ENCODE measurements at regions not wholly inside any gene's neighbourhood (a gene's known extent, or its start where the extent isn't known, plus 50 kb on each side); places are given as distances from the start of the nearest gene placed in this dataset.
"Not testable (repeated sequence)": the region's sequence is repeated elsewhere in the genome, so short reads cannot be mapped to it uniquely, and the experiment has no call there.

GRCh38 chr15:22684786-22685185, 101.7 kb upstream of the NIPA1 start:
- H3K4me3 ChIP-seq; DNase-seq; H3K27me3 ChIP-seq; H3K4me1 ChIP-seq; intact Hi-C loops (cut with DNase I); ATAC-seq; H3K9me3 ChIP-seq; H3K27ac ChIP-seq: not testable (repeated sequence)
- 62 to 77% methylated on average over 2 of the region's 2 CpGs for WGBS, 2 donors
- H3K36me3 ChIP-seq: peaks cover 0 to 38% (median 0%) of the 10 kb centered on the region in 9 donors

GRCh38 chr15:22699881-22700280, 86.6 kb upstream of the NIPA1 start:
- H3K27ac ChIP-seq; H3K4me3 ChIP-seq; ATAC-seq; H3K4me1 ChIP-seq; DNase-seq; intact Hi-C loops (cut with DNase I); H3K9me3 ChIP-seq; H3K36me3 ChIP-seq; H3K27me3 ChIP-seq: not testable (repeated sequence)
- WGBS, 2 donors: 62 to 71% methylated on average over 3 of the region's 3 CpGs

GRCh38 chr15:22710831-22711341, 75.6 kb upstream of the NIPA1 start:
- ATAC-seq; H3K36me3 ChIP-seq; H3K9me3 ChIP-seq; H3K4me3 ChIP-seq; H3K27ac ChIP-seq; intact Hi-C loops (cut with DNase I); DNase-seq; H3K4me1 ChIP-seq: not testable (repeated sequence)
- 92 to 94% methylated on average over 17 of the region's 18 CpGs for WGBS, 2 donors
- peaks cover 0 to 21% (median 8%) of the 10 kb centered on the region in 7 donors for H3K27me3 ChIP-seq

GRCh38 chr15:22713933-22714332, 72.5 kb upstream of the NIPA1 start:
- DNase-seq; H3K36me3 ChIP-seq; H3K4me1 ChIP-seq; H3K9me3 ChIP-seq; intact Hi-C loops (cut with DNase I): not testable (repeated sequence)
- peak overlapping the region in 7 of 10 donors; percentile 32 to 53 (median 47) for H3K4me3 ChIP-seq
- H3K27ac ChIP-seq: peak overlapping the region in 9 of 10 donors; percentile 3 to 80 (median 74)
- WGBS, 2 donors: 0% methylated on average over 1 of the region's 1 CpG
- H3K27me3 ChIP-seq: peaks cover 0 to 37% (median 14%) of the 10 kb centered on the region in 7 donors
- ATAC-seq: peak in 3 of 8 donors; percentile 44 to 60 (median 45)

GRCh38 chr15:22714358-22715132, 71.9 kb upstream of the NIPA1 start:
- peak; percentile 66 to 88 (median 75) for ATAC-seq
- 1% methylated on average over 44 to 64 of the region's 77 CpGs for WGBS, 2 donors
- peak in 1 of 2 donors; percentile 19 for DNase-seq
- H3K9me3 ChIP-seq; H3K36me3 ChIP-seq; H3K4me1 ChIP-seq; intact Hi-C loops (cut with DNase I): not testable (repeated sequence)
- peak overlapping the region in 9 of 10 donors; percentile 32 to 53 (median 44) for H3K4me3 ChIP-seq
- H3K27me3 ChIP-seq: peaks cover 0 to 37% (median 14%) of the 10 kb centered on the region in 7 donors
- H3K27ac ChIP-seq: peak overlapping the region in 9 of 10 donors; percentile 3 to 80 (median 74)

- 15 to 29% methylated on average over 19 to 20 of the region's 32 CpGs for WGBS, 2 donors
- H3K36me3 ChIP-seq; H3K4me1 ChIP-seq; intact Hi-C loops (cut with DNase I); DNase-seq; H3K9me3 ChIP-seq: not testable (repeated sequence)
- peaks cover 0 to 37% (median 14%) of the 10 kb centered on the region in 7 donors for H3K27me3 ChIP-seq
- peak overlapping the region; percentile 14 to 48 (median 34) for H3K4me3 ChIP-seq
- ATAC-seq: peak in 6 of 8 donors; percentile 45 to 67 (median 58)
- peak overlapping the region in 7 of 10 donors; percentile 31 to 61 (median 48) for H3K27ac ChIP-seq
These were observed 71.2 kb upstream of the NIPA1 start for GRCh38 chr15:22715133-22715845.

GRCh38 chr15:22719980-22720379, 66.5 kb upstream of the NIPA1 start:
- H3K9me3 ChIP-seq; ATAC-seq; H3K4me3 ChIP-seq; DNase-seq; H3K36me3 ChIP-seq; intact Hi-C loops (cut with DNase I); H3K27ac ChIP-seq; H3K4me1 ChIP-seq: not testable (repeated sequence)
- peak in 7 of 9 donors; percentile 20 to 44 (median 34) for TF ChIP-seq CTCF (IDR thresholded peaks at IDR 0.05)
- WGBS, 2 donors: 84 to 90% methylated on average over 1 of the region's 1 CpG
- H3K27me3 ChIP-seq: peaks cover 0 to 33% (median 10%) of the 10 kb centered on the region in 7 donors

GRCh38 chr15:22726104-22726503, 60.3 kb upstream of the NIPA1 start:
- H3K36me3 ChIP-seq; H3K4me1 ChIP-seq; DNase-seq; H3K27me3 ChIP-seq; H3K4me3 ChIP-seq; H3K27ac ChIP-seq; H3K9me3 ChIP-seq; ATAC-seq; intact Hi-C loops (cut with DNase I): not testable (repeated sequence)
- WGBS, 2 donors: 83 to 100% methylated on average over 1 of the region's 2 CpGs

GRCh38 chr15:22735067-22735466, 51.4 kb upstream of the NIPA1 start:
- H3K4me1 ChIP-seq; H3K4me3 ChIP-seq; H3K9me3 ChIP-seq; DNase-seq; H3K27me3 ChIP-seq; H3K36me3 ChIP-seq; intact Hi-C loops (cut with DNase I); ATAC-seq; H3K27ac ChIP-seq: not testable (repeated sequence)
- WGBS, 2 donors: 64 to 84% methylated on average over 4 of the region's 4 CpGs

Data from heart right ventricle (tissue), 16 donors.